IPS-18a (cell line): ENCODE measurements at regions not wholly inside any gene's neighbourhood (a gene's known extent, or its start where the extent isn't known, plus 50 kb on each side); places are given as distances from the start of the nearest gene placed in this dataset.

Source experiments
- H3K27ac ChIP-seq: one replicate; pipeline ENCODE4 v1.5.1; 2013; ENCODE audit warnings: low read length
- H3K27me3 ChIP-seq: one replicate; pipeline ENCODE4 v1.6.1; 2013; ENCODE audit warnings: mild to moderate bottlenecking, low read length; ENCODE audit not compliant: control insufficient read depth, insufficient read depth
- H3K36me3 ChIP-seq: one replicate; pipeline ENCODE4 v1.6.1; 2013; ENCODE audit warnings: low read depth, low read length; ENCODE audit not compliant: control insufficient read depth
- H3K4me1 ChIP-seq: one replicate; pipeline ENCODE4 v1.6.1; 2013; ENCODE audit warnings: low read depth, low read length; ENCODE audit not compliant: control insufficient read depth
- H3K4me3 ChIP-seq: one replicate; pipeline ENCODE4 v1.5.1; 2013; ENCODE audit warnings: low read length
- H3K9ac ChIP-seq: one replicate; pipeline ENCODE4 v1.6.1; 2013; ENCODE audit warnings: mild to moderate bottlenecking, low read length, moderate library complexity
- H3K9me3 ChIP-seq: one replicate; pipeline ENCODE4 v1.6.1; 2013; ENCODE audit warnings: low read depth, low read length; ENCODE audit not compliant: control insufficient read depth

DNA sequence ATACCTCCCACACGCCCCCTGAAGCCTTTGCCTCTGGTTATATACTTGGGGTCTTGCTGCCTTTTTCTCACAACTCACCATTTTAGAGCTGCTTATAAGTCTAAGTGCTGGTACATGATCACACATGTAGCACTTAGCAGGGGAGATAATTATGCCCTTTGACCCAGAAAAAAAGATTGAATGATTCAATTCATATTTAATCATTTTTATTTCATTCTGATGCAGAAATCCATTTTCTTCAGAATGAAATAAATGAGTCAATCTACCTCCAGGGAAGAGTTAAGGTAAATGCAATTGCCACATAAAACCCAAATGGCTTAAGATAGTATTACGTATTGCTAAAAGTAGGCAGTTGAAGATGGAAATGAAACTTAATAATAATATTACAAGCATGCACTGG lies 414.6 kb upstream of the PRICKLE1 start:
- no peaks in the 10 kb centered on the region for H3K36me3 ChIP-seq
- H3K4me1 ChIP-seq, result peaks cover 24% of the 10 kb centered on the region
- H3K4me3 ChIP-seq, result no peak overlapping the region
- H3K27ac ChIP-seq, result no peak overlapping the region
- no peak overlapping the region for H3K9ac ChIP-seq
- no peaks in the 10 kb centered on the region for H3K9me3 ChIP-seq
- no peaks in the 10 kb centered on the region for H3K27me3 ChIP-seq

- Histone ChIP-seq H3K9me3 (no peaks in the 10 kb centered on the region), H3K36me3 (no peaks in the 10 kb centered on the region), H3K27me3 (no peaks in the 10 kb centered on the region), H3K27ac (no peak overlapping the region), H3K4me3 (no peak overlapping the region), H3K9ac (no peak overlapping the region), H3K4me1 (peaks cover 4% of the 10 kb centered on the region)
Measured at GRCh38 chr12:42996869-42997431, 407.4 kb upstream of the PRICKLE1 start.

DNA sequence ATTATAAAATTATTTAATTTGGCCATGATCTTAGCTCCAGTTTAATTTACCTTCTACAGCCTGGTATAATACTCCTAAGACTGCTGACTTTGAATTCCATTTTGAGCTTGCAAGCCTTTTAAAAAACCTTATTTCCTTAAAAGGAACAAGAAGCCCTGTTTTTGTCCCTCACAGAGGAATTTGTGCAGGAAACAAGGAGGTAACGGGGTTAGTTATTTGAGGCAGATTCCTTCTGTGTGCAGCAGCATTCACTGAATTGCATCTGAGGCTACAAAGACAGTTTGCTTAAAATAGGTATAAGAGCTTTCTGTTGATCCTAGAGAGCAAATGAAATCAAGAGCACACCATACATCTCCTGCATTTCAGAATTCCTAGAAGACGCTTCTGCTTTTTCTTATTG lies 403.3 kb upstream of the PRICKLE1 start:
- Histone ChIP-seq H3K9ac (no peak overlapping the region), H3K36me3 (no peaks in the 10 kb centered on the region), H3K4me3 (no peak overlapping the region), H3K27me3 (no peaks in the 10 kb centered on the region), H3K9me3 (no peaks in the 10 kb centered on the region), H3K4me1 (peaks cover 1% of the 10 kb centered on the region), H3K27ac (no peak overlapping the region)

- Histone ChIP-seq H3K36me3 (no peaks in the 10 kb centered on the region), H3K4me3 (no peak overlapping the region), H3K9ac (no peak overlapping the region), H3K9me3 (no peaks in the 10 kb centered on the region), H3K4me1 (peaks cover 26% of the 10 kb centered on the region), H3K27ac (no peak overlapping the region), H3K27me3 (no peaks in the 10 kb centered on the region)
Measured at GRCh38 chr12:42990387-42990786, 400.8 kb upstream of the PRICKLE1 start.

DNA sequence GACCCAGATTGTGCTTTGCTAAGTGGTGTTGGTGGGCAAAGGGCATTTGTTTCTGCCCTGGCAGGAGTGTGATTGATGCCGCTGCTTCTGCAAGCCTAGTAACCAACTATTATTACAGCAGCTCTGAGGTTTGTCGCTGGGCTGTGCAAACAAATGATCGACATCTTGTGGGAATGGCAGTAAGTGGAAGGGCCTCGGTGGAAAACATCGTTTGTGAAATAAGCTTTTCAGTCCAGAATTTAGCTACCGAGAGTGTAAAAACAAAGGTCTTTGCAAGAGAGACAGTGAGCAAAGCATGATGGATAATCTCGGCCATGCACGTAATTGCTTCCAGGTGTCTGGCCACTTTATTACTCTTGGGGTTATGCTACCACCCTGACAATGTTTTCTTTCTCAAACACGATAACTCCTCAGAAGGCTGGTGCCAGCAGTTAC lies 397.7 kb upstream of the PRICKLE1 start:
- H3K4me3 ChIP-seq, result no peak overlapping the region
- no peak overlapping the region for H3K9ac ChIP-seq
- no peak overlapping the region for H3K27ac ChIP-seq
- no peaks in the 10 kb centered on the region for H3K36me3 ChIP-seq
- H3K4me1 ChIP-seq, result peaks cover 32% of the 10 kb centered on the region
- H3K27me3 ChIP-seq, result no peaks in the 10 kb centered on the region
- H3K9me3 ChIP-seq, result no peaks in the 10 kb centered on the region

- no peaks in the 10 kb centered on the region for H3K27me3 ChIP-seq
- H3K9me3 ChIP-seq, result no peaks in the 10 kb centered on the region
- H3K36me3 ChIP-seq, result no peaks in the 10 kb centered on the region
- no peak overlapping the region for H3K9ac ChIP-seq
- no peak overlapping the region for H3K27ac ChIP-seq
- no peak overlapping the region for H3K4me3 ChIP-seq
- H3K4me1 ChIP-seq, result peaks cover 44% of the 10 kb centered on the region
Measured at GRCh38 chr12:42985506-42985905, 396.0 kb upstream of the PRICKLE1 start.

GRCh38 chr12:42982828-42983227 lies 393.3 kb upstream of the PRICKLE1 start:
- no peaks in the 10 kb centered on the region for H3K9me3 ChIP-seq
- no peak overlapping the region for H3K9ac ChIP-seq
- H3K27me3 ChIP-seq, result no peaks in the 10 kb centered on the region
- peaks cover 45% of the 10 kb centered on the region for H3K4me1 ChIP-seq
- H3K4me3 ChIP-seq, result no peak overlapping the region
- H3K36me3 ChIP-seq, result no peaks in the 10 kb centered on the region
- no peak overlapping the region for H3K27ac ChIP-seq

- no peaks in the 10 kb centered on the region for H3K27me3 ChIP-seq
- no peak overlapping the region for H3K9ac ChIP-seq
- no peak overlapping the region for H3K27ac ChIP-seq
- no peak overlapping the region for H3K4me3 ChIP-seq
- H3K9me3 ChIP-seq, result no peaks in the 10 kb centered on the region
- H3K4me1 ChIP-seq, result peaks cover 30% of the 10 kb centered on the region
- no peaks in the 10 kb centered on the region for H3K36me3 ChIP-seq
Measured at GRCh38 chr12:42981379-42981778, 391.8 kb upstream of the PRICKLE1 start.

GRCh38 chr12:42980441-42980840 lies 390.9 kb upstream of the PRICKLE1 start:
- no peak overlapping the region for H3K9ac ChIP-seq
- H3K4me1 ChIP-seq, result peaks cover 21% of the 10 kb centered on the region
- no peaks in the 10 kb centered on the region for H3K9me3 ChIP-seq
- no peak overlapping the region for H3K4me3 ChIP-seq
- H3K27ac ChIP-seq, result no peak overlapping the region
- H3K36me3 ChIP-seq, result no peaks in the 10 kb centered on the region
- H3K27me3 ChIP-seq, result no peaks in the 10 kb centered on the region

- Histone ChIP-seq H3K36me3 (no peaks in the 10 kb centered on the region), H3K27me3 (no peaks in the 10 kb centered on the region), H3K4me3 (no peak overlapping the region), H3K9me3 (no peaks in the 10 kb centered on the region), H3K9ac (no peak overlapping the region), H3K27ac (no peak overlapping the region), H3K4me1 (peaks cover 14% of the 10 kb centered on the region)
Measured at GRCh38 chr12:42979746-42980145, 390.2 kb upstream of the PRICKLE1 start.

DNA sequence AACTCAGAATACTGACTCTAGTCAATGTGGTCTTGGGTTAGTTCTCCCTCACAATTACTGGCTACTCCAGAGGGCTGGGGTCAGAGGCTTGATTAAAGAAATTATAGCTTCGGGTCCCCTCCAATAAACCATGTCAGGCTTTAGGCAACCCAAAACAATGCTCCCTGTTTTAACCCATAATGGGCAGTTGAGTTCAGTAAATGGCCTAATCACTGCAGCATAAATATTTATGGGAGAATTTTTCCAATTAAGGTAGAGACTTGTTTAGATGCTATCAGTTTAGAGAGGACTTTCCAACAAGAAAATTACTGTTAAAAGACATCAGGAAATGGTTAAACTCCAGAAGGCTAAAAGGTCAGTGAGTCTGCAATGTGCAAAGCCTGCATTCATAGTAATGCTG lies 389.2 kb upstream of the PRICKLE1 start:
- Histone ChIP-seq H3K4me1 (peaks cover 14% of the 10 kb centered on the region), H3K27me3 (no peaks in the 10 kb centered on the region), H3K9me3 (no peaks in the 10 kb centered on the region), H3K36me3 (no peaks in the 10 kb centered on the region), H3K27ac (no peak overlapping the region), H3K4me3 (no peak overlapping the region), H3K9ac (no peak overlapping the region)

GRCh38 chr12:42977451-42978230 lies 388.1 kb upstream of the PRICKLE1 start:
- Histone ChIP-seq H3K27me3 (no peaks in the 10 kb centered on the region), H3K4me3 (no peak overlapping the region), H3K36me3 (no peaks in the 10 kb centered on the region), H3K4me1 (peaks cover 14% of the 10 kb centered on the region), H3K27ac (no peak overlapping the region), H3K9ac (no peak overlapping the region), H3K9me3 (no peaks in the 10 kb centered on the region)
